ENCODE measurements at regions not wholly inside any gene's neighbourhood (a gene's known extent, or its start where the extent isn't known, plus 50 kb on each side); places are given as distances from the start of the nearest gene placed in this dataset.

DNA sequence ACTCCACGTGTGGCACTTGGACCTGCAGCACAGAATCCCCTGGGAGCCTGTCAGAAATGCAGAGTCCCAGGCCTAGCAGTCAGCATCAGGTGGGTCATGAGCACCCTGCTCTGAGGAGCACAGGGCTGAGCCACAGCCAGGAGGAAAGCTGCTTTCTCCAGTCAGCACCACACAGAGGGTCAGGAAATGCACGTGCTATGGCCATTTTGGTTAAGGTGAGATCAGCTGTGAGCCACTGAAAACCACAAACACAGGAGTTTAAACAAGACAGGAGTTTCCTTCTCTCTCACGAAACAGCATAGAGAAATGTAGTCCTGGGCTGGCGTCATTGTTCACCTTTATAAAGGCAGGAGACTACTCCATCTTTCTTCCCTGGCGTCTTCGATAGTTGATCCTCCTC lies 204.5 kb upstream of the SFSWAP start:
- no peaks in the 10 kb centered on the region for H3K36me3 ChIP-seq (ENCODE audit: control insufficient read depth in 2 of 4, insufficient read depth in 4 of 4, low read length in 3 of 4)
- no peaks in the 10 kb centered on the region for H3K27me3 ChIP-seq (replicated peaks in 1 of 4; ENCODE audit: control insufficient read depth in 3 of 4, extremely low read depth in 1 of 4, insufficient read depth in 3 of 4, low read length in 3 of 4)
- DNase-seq (ENCODE audit: low read depth in 1 of 2, low spot score in 2 of 2): no peak
- H4K8ac ChIP-seq (ENCODE audit: extremely low read depth, insufficient read depth, low read length): no peak overlapping the region
- no peaks in the 10 kb centered on the region for H3K79me1 ChIP-seq (ENCODE audit: low read depth, low read length)
- H2AFZ ChIP-seq (ENCODE audit: low read length): no peak overlapping the region
- H3K4ac ChIP-seq (replicated peaks; ENCODE audit: insufficient read length, low read depth, low read length): no peak overlapping the region
- H3K4me3 ChIP-seq (ENCODE audit: extremely low read depth in 1 of 4, insufficient read depth in 2 of 4, low read depth in 3 of 4, low read length in 4 of 4): no peak overlapping the region
- H3K23me2 ChIP-seq (ENCODE audit: low read depth, low read length): no peaks in the 10 kb centered on the region
- H2BK120ac ChIP-seq (replicated peaks; ENCODE audit: low read depth, low read length): no peak overlapping the region
- H2BK15ac ChIP-seq (ENCODE audit: low read length): no peak overlapping the region
- H3K23ac ChIP-seq (ENCODE audit: insufficient read length): no peak overlapping the region
- H3K56ac ChIP-seq (replicated peaks; ENCODE audit: insufficient read length, low read depth, low read length): no peak overlapping the region
- H4K20me1 ChIP-seq (replicated peaks in 1 of 2; ENCODE audit: control insufficient read depth in 1 of 2, insufficient read depth in 2 of 2, low read length in 2 of 2): no peaks in the 10 kb centered on the region
- no peak overlapping the region for H2BK5ac ChIP-seq (ENCODE audit: low read depth, low read length)
- no peak overlapping the region for H2BK12ac ChIP-seq (ENCODE audit: low read depth, low read length)
- no peak overlapping the region for H3K14ac ChIP-seq (ENCODE audit: insufficient read length)
- H3K79me2 ChIP-seq (ENCODE audit: control insufficient read depth in 1 of 2, insufficient read depth in 2 of 2, low read length in 2 of 2): no peaks in the 10 kb centered on the region
- CTCF ChIA-PET (ENCODE audit: partially characterized antibody): no interaction called here
- no peak overlapping the region for H3K9ac ChIP-seq (replicated peaks in 1 of 4; ENCODE audit: extremely low read depth in 1 of 4, low read depth in 3 of 4, low read length in 3 of 4)
- H3K9me3 ChIP-seq (ENCODE audit: insufficient read depth in 2 of 2, low read depth in 1 of 2, low read length in 1 of 2): no peaks in the 10 kb centered on the region
- no peak overlapping the region for H3K4me2 ChIP-seq (ENCODE audit: insufficient read depth in 1 of 2, low read depth in 2 of 2, low read length in 2 of 2)
- no peak for FAIRE-seq
- H3K18ac ChIP-seq (ENCODE audit: extremely low read depth, low read length): no peak overlapping the region
- H3K4me1 ChIP-seq (replicated peaks in 1 of 4; ENCODE audit: control insufficient read depth in 3 of 4, insufficient read depth in 4 of 4, low read length in 3 of 4): peaks cover 0 to 6% (median 3%) of the 10 kb centered on the region in 4 experiments; a peak in 5 of 7 replicates
- H4K5ac ChIP-seq (ENCODE audit: insufficient read length, low read depth, low read length): no peak overlapping the region
- H3K27ac ChIP-seq (ENCODE audit: low read depth, low read length): no peak overlapping the region
- POLR2A ChIA-PET (ENCODE audit: partially characterized antibody): no interaction called here
- no peak overlapping the region for H2BK20ac ChIP-seq (ENCODE audit: low read length)
- H4K91ac ChIP-seq (replicated peaks; ENCODE audit: insufficient read length, low read length): no peak overlapping the region
- WGBS, 2 experiments (ENCODE audit: extremely low coverage in 1 of 2, insufficient coverage in 1 of 2, insufficient read length in 1 of 2, insufficient replicate concordance in 2 of 2, low coverage in 1 of 2, low lambda C conversion rate in 2 of 2, missing lambda C conversion rate in 1 of 2): 90% methylated on average over 6 of the region's 6 CpGs; no CpG with 5 or more reads in 1 of the 2 experiments
- no peak overlapping the region for H2AK5ac ChIP-seq (ENCODE audit: low read depth, low read length)
- no peak for TF ChIP-seq POU5F1 (IDR thresholded peaks at IDR 0.05; ENCODE audit: low read depth, low read length)
- TF ChIP-seq, protein P1, sequence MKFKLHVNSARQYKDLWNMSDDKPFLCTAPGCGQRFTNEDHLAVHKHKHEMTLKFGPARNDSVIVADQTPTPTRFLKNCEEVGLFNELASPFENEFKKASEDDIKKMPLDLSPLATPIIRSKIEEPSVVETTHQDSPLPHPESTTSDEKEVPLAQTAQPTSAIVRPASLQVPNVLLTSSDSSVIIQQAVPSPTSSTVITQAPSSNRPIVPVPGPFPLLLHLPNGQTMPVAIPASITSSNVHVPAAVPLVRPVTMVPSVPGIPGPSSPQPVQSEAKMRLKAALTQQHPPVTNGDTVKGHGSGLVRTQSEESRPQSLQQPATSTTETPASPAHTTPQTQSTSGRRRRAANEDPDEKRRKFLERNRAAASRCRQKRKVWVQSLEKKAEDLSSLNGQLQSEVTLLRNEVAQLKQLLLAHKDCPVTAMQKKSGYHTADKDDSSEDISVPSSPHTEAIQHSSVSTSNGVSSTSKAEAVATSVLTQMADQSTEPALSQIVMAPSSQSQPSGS (IDR thresholded peaks at IDR 0.05; ENCODE audit: low read length): no peak
- no peak for TF ChIP-seq JUN (IDR thresholded peaks at IDR 0.05; ENCODE audit: low read depth, low read length)
- TF ChIP-seq HDAC2 (IDR thresholded peaks at IDR 0.05; ENCODE audit: borderline replicate concordance in 1 of 2, low read depth in 2 of 2, low read length in 2 of 2): no peak
- no peak for TF ChIP-seq NANOG (IDR thresholded peaks at IDR 0.05; ENCODE audit: insufficient read depth, low read depth, low read length, poor library complexity, severe bottlenecking)
- TF ChIP-seq SP2 (IDR thresholded peaks at IDR 0.05; ENCODE audit: low read length): no peak
- no peak for TF ChIP-seq POLR2AphosphoS5 (IDR thresholded peaks at IDR 0.05; ENCODE audit: low read depth, low read length)
- no peak for TF ChIP-seq RNF2 (IDR thresholded peaks at IDR 0.05; ENCODE audit: borderline replicate concordance, low read depth, low read length, missing control alignments, poor library complexity, severe bottlenecking)
- TF ChIP-seq SIRT6 (IDR thresholded peaks at IDR 0.05; ENCODE audit: low read length): no peak
- TF ChIP-seq, protein P2, sequence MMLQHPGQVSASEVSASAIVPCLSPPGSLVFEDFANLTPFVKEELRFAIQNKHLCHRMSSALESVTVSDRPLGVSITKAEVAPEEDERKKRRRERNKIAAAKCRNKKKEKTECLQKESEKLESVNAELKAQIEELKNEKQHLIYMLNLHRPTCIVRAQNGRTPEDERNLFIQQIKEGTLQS (IDR thresholded peaks at IDR 0.05; ENCODE audit: insufficient read depth, low read depth, low read length): no peak
- TF ChIP-seq, protein P3, sequence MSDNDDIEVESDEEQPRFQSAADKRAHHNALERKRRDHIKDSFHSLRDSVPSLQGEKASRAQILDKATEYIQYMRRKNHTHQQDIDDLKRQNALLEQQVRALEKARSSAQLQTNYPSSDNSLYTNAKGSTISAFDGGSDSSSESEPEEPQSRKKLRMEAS (IDR thresholded peaks at IDR 0.05): no peak
- no peak for TF ChIP-seq SIX5 (IDR thresholded peaks at IDR 0.05; ENCODE audit: low read depth, low read length)

Data from H1 (cell line).